HUES6 (cell line): ENCODE measurements at regions not wholly inside any gene's neighbourhood (a gene's known extent, or its start where the extent isn't known, plus 50 kb on each side); places are given as distances from the start of the nearest gene placed in this dataset.

Experiments
- H3K27ac ChIP-seq: 2 replicates; pipeline ENCODE4 v1.7.0; 2013; ENCODE audit warnings: low read depth, mild to moderate bottlenecking, low read length, inconsistent platforms
- H3K27me3 ChIP-seq: 2 replicates; pipeline ENCODE4 v1.6.1; 2013; ENCODE audit warnings: low read length; ENCODE audit not compliant: control insufficient read depth, insufficient read depth
- H3K36me3 ChIP-seq: 2 replicates; pipeline ENCODE4 v1.6.1; 2013; ENCODE audit warnings: low read length; ENCODE audit not compliant: control insufficient read depth, insufficient read depth
- H3K4me1 ChIP-seq: 2 replicates; pipeline ENCODE4 v1.6.1; 2013; ENCODE audit warnings: low read length; ENCODE audit not compliant: control insufficient read depth, insufficient read depth
- H3K4me3 ChIP-seq: 2 replicates; pipeline ENCODE4 v1.5.1; 2013; ENCODE audit warnings: low read depth, low read length
- H3K9ac ChIP-seq: one replicate; pipeline ENCODE4 v1.6.1; 2013; ENCODE audit warnings: mild to moderate bottlenecking, low read length
- H3K9me3 ChIP-seq: 2 replicates; pipeline ENCODE4 v1.6.1; 2013; ENCODE audit warnings: low read depth, low read length; ENCODE audit not compliant: control insufficient read depth, insufficient read depth

DNA sequence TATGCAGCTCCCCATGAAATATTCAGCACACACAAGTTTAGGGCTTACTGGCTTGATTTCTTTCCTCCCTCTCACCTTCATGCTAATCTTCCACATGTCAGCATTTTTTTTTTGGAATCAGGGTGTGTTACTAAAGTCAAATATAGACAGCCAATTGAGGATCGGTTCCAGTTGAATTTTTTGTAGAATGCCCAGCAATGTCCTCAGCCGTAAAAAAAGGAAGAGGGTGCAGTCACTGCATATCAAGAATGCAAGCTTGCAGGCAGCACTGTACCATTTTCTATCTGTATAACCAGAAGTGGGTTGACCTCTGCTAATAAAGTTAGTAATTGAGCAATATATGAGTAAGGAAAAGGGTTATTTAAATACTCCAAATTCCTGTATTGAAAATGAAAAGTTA lies 51.4 kb upstream of the CHMP2B start:
- H3K27me3 ChIP-seq = no peaks in the 10 kb centered on the region

DNA sequence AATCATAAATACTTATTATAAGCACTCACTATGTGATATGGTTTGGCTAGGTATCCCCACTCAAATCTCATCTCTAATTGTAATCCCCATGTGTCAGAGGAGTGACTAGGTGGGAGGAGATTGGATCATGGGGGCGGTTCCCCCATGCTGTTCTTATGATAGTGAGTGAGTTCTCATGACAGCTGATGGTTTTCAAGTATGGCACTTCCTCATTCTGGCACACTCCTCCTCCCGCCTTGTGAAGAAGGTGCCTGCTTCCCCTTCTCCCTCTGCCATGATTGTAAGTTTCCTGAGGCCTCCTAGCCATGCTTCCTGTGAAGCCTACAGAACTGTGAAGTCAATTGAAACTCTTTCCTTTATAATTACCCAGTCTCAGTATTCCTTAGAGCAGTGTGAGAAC lies 53.3 kb upstream of the CHMP2B start:
- Histone ChIP-seq H3K4me1 (no peaks in the 10 kb centered on the region), H3K27ac (no peak overlapping the region), H3K9me3 (no peaks in the 10 kb centered on the region), H3K36me3 (no peaks in the 10 kb centered on the region), H3K27me3 (no peaks in the 10 kb centered on the region), H3K9ac (no peak overlapping the region), H3K4me3 (no peak overlapping the region)

More for the DNA sequence above, 51.4 kb upstream of the CHMP2B start:
- no peaks in the 10 kb centered on the region for H3K4me1 ChIP-seq
- H3K9ac ChIP-seq = no peak overlapping the region
- no peak overlapping the region for H3K27ac ChIP-seq
- no peak overlapping the region for H3K4me3 ChIP-seq
- H3K36me3 ChIP-seq = no peaks in the 10 kb centered on the region
- no peaks in the 10 kb centered on the region for H3K9me3 ChIP-seq

DNA sequence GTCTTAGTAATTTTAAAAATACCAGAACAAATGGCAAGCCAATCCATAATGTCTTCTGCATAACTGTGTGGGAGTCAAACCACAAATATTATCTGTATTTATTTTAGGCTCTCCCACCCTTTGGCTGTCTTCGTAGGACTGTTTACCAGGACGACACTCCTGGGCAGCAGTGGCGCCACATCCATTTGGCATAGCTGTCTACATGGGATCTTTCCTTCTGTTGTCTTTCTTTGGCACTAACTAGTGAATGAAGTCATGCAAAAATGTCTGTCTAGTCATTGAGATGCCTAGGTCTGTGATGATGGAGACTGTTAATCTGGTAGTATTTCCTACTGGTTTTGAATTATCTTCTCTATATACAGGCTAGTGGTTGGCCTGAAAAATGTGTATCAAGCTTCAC lies 54.0 kb upstream of the CHMP2B start:
- Histone ChIP-seq H3K4me3 (no peak overlapping the region), H3K36me3 (no peaks in the 10 kb centered on the region), H3K27me3 (no peaks in the 10 kb centered on the region), H3K9me3 (no peaks in the 10 kb centered on the region), H3K9ac (no peak overlapping the region), H3K27ac (no peak overlapping the region), H3K4me1 (no peaks in the 10 kb centered on the region)

DNA sequence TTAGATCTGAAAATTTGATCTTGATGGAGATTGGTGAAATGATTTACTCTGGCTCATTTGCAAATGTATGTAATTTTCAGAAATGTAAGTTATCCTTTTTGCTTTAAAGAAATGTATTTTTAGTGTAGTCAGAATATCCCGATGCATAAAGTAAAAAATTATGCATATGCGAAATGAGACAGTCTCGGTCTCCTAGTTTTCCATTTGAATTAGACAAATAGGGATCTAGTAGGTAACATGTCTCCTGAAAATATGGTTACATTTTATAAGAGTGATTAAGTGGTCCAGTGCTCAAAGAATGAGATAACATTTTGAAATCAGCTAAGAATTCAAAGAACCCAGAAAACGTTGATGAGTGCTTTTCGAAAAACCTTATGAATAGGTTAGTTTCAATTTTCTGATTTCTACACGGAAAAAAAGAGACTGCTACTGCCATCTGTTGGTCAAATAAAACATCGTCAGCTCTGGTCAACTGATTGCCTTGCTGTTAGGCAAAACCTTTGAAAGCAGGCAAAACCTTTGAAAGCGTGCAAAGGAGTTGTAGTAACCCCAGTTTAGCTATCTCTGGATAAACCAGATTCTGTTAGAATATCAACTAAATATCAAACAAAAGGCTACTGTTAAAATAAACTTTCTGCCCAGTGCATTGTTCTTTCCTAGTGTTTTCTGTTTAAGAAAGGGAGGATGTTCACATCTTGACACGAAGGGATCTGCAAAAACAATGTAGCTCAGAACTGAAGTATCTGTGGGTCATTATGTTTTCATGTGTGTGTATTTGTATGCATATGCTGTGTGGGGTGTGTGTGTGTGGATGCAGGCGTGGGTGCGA lies 59.3 kb upstream of the CHMP2B start:
- Histone ChIP-seq H3K27ac (no peak overlapping the region), H3K4me1 (no peaks in the 10 kb centered on the region), H3K27me3 (no peaks in the 10 kb centered on the region), H3K9ac (no peak overlapping the region), H3K4me3 (no peak overlapping the region; the same call in 1 of the 2 replicates), H3K36me3 (no peaks in the 10 kb centered on the region), H3K9me3 (no peaks in the 10 kb centered on the region)

DNA sequence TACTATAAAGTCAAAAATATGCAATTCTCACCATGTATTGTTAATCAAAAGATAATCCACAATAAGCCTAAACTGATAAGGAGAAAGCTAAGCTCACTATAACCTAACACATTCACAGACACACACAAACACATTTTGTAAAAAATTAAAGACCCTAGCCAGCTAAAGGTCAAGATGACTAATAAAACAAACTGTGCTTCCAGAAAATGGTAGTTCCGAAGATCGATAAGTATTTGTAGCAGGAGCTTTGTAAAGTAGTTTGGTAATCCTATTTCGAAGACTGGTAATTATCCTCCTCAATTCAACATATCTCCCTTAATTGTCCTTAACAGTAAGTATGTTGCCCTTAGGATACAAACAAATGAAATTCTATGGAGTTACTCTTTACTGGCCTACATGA lies 62.9 kb upstream of the CHMP2B start:
- H3K9me3 ChIP-seq = no peaks in the 10 kb centered on the region
- no peak overlapping the region for H3K4me3 ChIP-seq
- no peaks in the 10 kb centered on the region for H3K27me3 ChIP-seq
- no peak overlapping the region for H3K27ac ChIP-seq
- H3K36me3 ChIP-seq = no peaks in the 10 kb centered on the region
- H3K4me1 ChIP-seq = peaks cover 10% of the 10 kb centered on the region; the same call in 1 of the 2 replicates
- no peak overlapping the region for H3K9ac ChIP-seq

DNA sequence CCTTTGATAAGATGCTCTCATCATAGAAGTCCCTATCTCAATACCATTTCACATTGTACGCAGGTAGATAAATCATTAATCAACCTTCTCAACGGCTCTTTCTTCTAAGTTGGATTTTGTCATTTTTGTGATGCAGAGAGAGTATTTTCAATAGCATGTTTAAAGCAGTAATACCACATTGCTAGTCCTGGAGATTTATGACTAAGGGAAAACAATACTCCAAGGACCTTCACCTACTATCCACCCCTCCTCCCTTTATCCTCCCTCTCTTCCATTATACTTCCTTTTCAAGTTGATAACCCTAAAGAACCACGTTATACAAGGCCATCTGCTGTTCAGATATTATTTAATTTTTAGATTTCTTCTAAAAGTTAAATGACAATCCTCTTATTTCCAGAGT lies 65.3 kb upstream of the CHMP2B start:
- H3K27ac ChIP-seq = no peak overlapping the region
- no peaks in the 10 kb centered on the region for H3K9me3 ChIP-seq
- H3K27me3 ChIP-seq = no peaks in the 10 kb centered on the region
- no peaks in the 10 kb centered on the region for H3K36me3 ChIP-seq
- no peak overlapping the region for H3K9ac ChIP-seq
- H3K4me3 ChIP-seq = no peak overlapping the region
- peaks cover 10% of the 10 kb centered on the region; the same call in 1 of the 2 replicates for H3K4me1 ChIP-seq

DNA sequence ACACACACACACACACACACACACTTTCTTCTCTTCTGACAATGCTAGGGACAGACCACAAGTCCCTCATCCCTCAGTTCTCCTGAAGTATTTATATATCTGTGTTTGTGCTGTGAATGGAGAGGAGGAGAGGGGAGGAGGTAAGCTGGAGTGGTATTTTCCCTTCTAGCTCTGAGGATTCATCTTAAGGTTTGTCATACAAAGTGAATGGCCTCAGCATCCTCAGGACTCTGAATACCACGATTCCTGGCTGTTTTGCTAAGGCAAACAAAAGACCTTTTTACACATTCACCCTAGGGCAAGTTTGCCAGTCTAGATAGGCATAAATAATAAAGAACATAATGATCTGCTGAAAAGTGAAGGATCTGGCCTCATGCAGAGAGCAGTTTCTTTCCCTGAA lies 65.7 kb upstream of the CHMP2B start:
- H3K36me3 ChIP-seq = no peaks in the 10 kb centered on the region
- H3K27ac ChIP-seq = no peak overlapping the region
- no peaks in the 10 kb centered on the region for H3K27me3 ChIP-seq
- H3K4me3 ChIP-seq = no peak overlapping the region
- no peak overlapping the region for H3K9ac ChIP-seq
- H3K4me1 ChIP-seq = peaks cover 10% of the 10 kb centered on the region; the same call in 1 of the 2 replicates
- H3K9me3 ChIP-seq = no peaks in the 10 kb centered on the region

DNA sequence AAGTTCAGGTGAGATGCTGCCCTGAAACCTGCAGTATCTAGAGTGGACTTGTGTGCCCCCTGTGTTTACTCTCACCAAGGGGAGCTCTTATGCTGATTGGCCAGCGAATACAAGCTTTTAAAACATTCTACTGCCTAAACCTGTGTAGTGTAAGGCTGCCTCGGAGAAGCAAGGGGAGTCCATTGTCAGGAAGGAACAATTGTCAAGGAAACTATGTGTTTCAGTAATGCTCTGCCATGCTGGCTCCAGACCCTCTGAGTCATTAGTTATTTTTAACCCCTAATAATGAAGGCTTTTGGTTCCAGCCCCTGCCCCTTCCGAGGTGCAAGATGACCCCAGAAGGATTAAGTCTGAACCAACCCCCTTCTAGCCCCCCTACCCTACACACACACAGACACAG lies 66.1 kb upstream of the CHMP2B start:
- no peaks in the 10 kb centered on the region for H3K27me3 ChIP-seq
- no peaks in the 10 kb centered on the region for H3K9me3 ChIP-seq
- H3K36me3 ChIP-seq = no peaks in the 10 kb centered on the region
- no peak overlapping the region for H3K27ac ChIP-seq
- no peak overlapping the region for H3K4me3 ChIP-seq
- no peak overlapping the region for H3K9ac ChIP-seq
- peaks cover 10% of the 10 kb centered on the region; the same call in 1 of the 2 replicates for H3K4me1 ChIP-seq

DNA sequence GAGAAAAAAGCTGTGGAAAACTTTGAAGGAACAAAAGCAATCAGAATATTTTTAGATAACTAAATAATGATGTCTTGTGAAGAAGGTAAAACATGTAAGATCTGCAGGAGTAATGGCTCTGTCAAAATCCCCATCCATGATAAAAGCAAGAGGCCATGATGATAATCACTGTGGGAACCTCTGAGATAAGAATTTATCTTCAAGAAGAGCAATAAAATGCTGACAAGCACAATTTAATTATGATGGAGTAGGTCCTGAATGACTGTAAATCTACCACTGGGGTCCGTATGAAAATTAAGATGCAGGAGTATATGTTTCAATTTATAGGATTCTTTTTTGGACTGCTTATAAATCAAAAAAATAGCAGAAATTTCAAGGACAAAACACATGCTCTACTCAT lies 68.3 kb upstream of the CHMP2B start:
- H3K4me3 ChIP-seq = no peak overlapping the region
- no peaks in the 10 kb centered on the region for H3K27me3 ChIP-seq
- H3K4me1 ChIP-seq = peaks cover 10% of the 10 kb centered on the region; the same call in 1 of the 2 replicates
- H3K9ac ChIP-seq = no peak overlapping the region
- no peak overlapping the region for H3K27ac ChIP-seq
- no peaks in the 10 kb centered on the region for H3K9me3 ChIP-seq
- no peaks in the 10 kb centered on the region for H3K36me3 ChIP-seq

DNA sequence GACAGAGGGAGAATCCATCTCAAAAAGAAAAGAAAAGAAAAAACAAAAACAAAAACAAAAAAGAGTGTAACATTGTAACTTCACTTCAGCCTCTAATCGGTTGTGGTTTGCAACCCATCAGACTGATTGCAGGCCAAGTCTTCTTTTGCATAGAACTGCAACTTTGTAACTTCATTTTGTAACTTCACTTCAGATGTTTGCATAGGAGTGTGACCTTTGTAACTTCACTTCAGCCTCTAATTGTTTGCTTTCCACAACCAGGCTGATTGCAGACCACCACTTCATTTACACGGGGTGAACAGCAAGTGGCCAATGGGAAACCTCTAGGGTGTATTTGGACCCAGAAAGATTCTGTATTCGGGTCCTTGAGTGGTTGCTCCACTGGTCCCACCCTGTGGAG lies 79.1 kb upstream of the CHMP2B start:
- H3K4me3 ChIP-seq = no peak overlapping the region
- no peaks in the 10 kb centered on the region for H3K36me3 ChIP-seq
- H3K9me3 ChIP-seq = peaks cover 14% of the 10 kb centered on the region
- no peaks in the 10 kb centered on the region for H3K4me1 ChIP-seq
- no peak overlapping the region for H3K9ac ChIP-seq
- no peak overlapping the region for H3K27ac ChIP-seq
- no peaks in the 10 kb centered on the region for H3K27me3 ChIP-seq

DNA sequence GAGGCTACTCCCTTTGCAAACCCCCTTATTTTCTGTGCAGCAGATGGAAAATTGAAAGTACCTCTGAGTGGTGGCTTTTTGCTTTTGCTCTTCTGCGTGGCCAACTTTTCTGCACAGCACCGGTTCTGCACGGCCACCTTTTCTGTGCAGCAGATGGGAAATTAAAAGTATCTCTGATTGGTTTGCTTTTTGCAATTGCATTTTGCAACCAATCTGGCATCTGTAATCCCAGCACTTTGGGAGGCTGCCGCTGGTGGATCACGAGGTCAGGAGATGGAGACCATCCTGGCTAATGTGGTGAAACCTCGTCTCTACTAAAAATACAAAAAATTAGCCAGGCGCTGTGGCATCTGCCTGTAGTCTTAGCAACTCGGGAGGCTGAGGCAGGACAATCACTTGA lies 79.5 kb upstream of the CHMP2B start:
- Histone ChIP-seq H3K9ac (no peak overlapping the region), H3K4me1 (no peaks in the 10 kb centered on the region), H3K27me3 (no peaks in the 10 kb centered on the region)

More for the DNA sequence above, 79.5 kb upstream of the CHMP2B start:
- no peak overlapping the region for H3K27ac ChIP-seq
- H3K4me3 ChIP-seq = no peak overlapping the region
- H3K9me3 ChIP-seq = peaks cover 14% of the 10 kb centered on the region
- no peaks in the 10 kb centered on the region for H3K36me3 ChIP-seq
